ENCODE measurements at regions not wholly inside any gene's neighbourhood (a gene's known extent, or its start where the extent isn't known, plus 50 kb on each side); places are given as distances from the start of the nearest gene placed in this dataset.

DNA sequence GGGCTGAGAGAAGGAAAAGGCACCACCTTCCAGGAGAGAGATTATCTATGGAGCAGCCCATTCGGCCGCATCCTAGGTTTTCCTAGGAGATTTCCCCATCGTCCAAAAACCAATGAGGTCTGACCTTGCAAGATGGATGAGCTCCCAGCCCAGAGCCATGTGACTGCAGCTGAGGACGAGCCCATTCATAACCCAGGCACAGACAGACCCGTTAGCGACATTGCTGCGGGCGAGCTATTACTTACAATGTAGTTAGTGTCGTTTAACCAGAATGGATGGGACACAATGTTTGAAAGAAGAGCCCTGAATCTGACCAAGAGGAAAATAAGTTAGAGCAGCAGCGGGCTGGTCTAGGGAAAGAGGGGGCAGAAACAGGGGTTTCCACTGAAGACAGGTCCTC, 395.9 kb upstream of the CADM1 start:
- TF ChIP-seq, protein P1, sequence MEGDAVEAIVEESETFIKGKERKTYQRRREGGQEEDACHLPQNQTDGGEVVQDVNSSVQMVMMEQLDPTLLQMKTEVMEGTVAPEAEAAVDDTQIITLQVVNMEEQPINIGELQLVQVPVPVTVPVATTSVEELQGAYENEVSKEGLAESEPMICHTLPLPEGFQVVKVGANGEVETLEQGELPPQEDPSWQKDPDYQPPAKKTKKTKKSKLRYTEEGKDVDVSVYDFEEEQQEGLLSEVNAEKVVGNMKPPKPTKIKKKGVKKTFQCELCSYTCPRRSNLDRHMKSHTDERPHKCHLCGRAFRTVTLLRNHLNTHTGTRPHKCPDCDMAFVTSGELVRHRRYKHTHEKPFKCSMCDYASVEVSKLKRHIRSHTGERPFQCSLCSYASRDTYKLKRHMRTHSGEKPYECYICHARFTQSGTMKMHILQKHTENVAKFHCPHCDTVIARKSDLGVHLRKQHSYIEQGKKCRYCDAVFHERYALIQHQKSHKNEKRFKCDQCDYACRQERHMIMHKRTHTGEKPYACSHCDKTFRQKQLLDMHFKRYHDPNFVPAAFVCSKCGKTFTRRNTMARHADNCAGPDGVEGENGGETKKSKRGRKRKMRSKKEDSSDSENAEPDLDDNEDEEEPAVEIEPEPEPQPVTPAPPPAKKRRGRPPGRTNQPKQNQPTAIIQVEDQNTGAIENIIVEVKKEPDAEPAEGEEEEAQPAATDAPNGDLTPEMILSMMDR (IDR thresholded peaks at IDR 0.05; ENCODE audit: unreplicated experiment) = no peak
- no peak overlapping the region for H3K4me3 Mint-ChIP-seq (ENCODE audit: unreplicated experiment)
- DNase-seq (ENCODE audit: low spot score) = no peak
- no peak overlapping the region for H3K27ac Mint-ChIP-seq (ENCODE audit: unreplicated experiment)
- peaks cover 8% of the 10 kb centered on the region for H3K27me3 Mint-ChIP-seq (ENCODE audit: unreplicated experiment)
- no peaks in the 10 kb centered on the region for H3K9me3 Mint-ChIP-seq (ENCODE audit: unreplicated experiment)
- peaks cover 25% of the 10 kb centered on the region for H3K4me1 Mint-ChIP-seq (ENCODE audit: unreplicated experiment)
- H3K36me3 Mint-ChIP-seq (ENCODE audit: low read depth, unreplicated experiment) = no peaks in the 10 kb centered on the region

DNA sequence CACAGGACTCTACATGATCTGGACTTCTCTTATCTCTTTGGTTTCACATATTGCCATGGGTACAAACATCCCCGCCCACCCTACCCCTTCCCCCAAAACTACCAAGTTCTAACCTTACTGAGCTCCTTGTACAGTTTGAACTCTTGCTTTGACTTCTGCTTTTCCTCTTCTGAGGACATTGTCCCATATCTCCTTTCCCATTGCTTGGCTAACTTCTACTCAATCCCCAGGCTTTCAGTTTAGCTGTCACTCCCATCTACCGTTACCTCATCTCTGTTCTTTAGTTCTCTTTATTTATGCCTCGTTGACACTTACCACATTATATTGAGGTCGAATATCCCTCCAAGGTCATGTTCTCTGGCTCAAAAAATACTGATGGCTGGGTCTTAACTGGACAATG, 393.5 kb upstream of the CADM1 start:
- H3K4me1 Mint-ChIP-seq (ENCODE audit: unreplicated experiment) = peaks cover 26% of the 10 kb centered on the region
- no peaks in the 10 kb centered on the region for H3K9me3 Mint-ChIP-seq (ENCODE audit: unreplicated experiment)
- peaks cover 5% of the 10 kb centered on the region for H3K27me3 Mint-ChIP-seq (ENCODE audit: unreplicated experiment)
- TF ChIP-seq, protein P1 (IDR thresholded peaks at IDR 0.05; ENCODE audit: unreplicated experiment) = no peak
- no peak for DNase-seq (ENCODE audit: low spot score)
- no peaks in the 10 kb centered on the region for H3K36me3 Mint-ChIP-seq (ENCODE audit: low read depth, unreplicated experiment)
- no peak overlapping the region for H3K4me3 Mint-ChIP-seq (ENCODE audit: unreplicated experiment)
- H3K27ac Mint-ChIP-seq (ENCODE audit: unreplicated experiment) = no peak overlapping the region

- TF ChIP-seq, protein P1 (IDR thresholded peaks at IDR 0.05; ENCODE audit: unreplicated experiment) = no peak
- Mint-ChIP-seq H3K27ac (ENCODE audit: unreplicated experiment) (no peak overlapping the region), H3K9me3 (ENCODE audit: unreplicated experiment) (no peaks in the 10 kb centered on the region), H3K4me3 (ENCODE audit: unreplicated experiment) (no peak overlapping the region), H3K36me3 (ENCODE audit: low read depth, unreplicated experiment) (no peaks in the 10 kb centered on the region), H3K4me1 (ENCODE audit: unreplicated experiment) (peaks cover 25% of the 10 kb centered on the region), H3K27me3 (ENCODE audit: unreplicated experiment) (peaks cover 5% of the 10 kb centered on the region)
- DNase-seq (ENCODE audit: low spot score) = no peak
Observed at GRCh38 chr11:115896084-115896483, 391.9 kb upstream of the CADM1 start.

- TF ChIP-seq, protein P1 (IDR thresholded peaks at IDR 0.05; ENCODE audit: unreplicated experiment) = no peak
- Mint-ChIP-seq H3K27ac (ENCODE audit: unreplicated experiment) (no peak overlapping the region), H3K4me1 (ENCODE audit: unreplicated experiment) (peaks cover 21% of the 10 kb centered on the region), H3K4me3 (ENCODE audit: unreplicated experiment) (no peak overlapping the region), H3K36me3 (ENCODE audit: low read depth, unreplicated experiment) (no peaks in the 10 kb centered on the region), H3K27me3 (ENCODE audit: unreplicated experiment) (peaks cover 5% of the 10 kb centered on the region), H3K9me3 (ENCODE audit: unreplicated experiment) (no peaks in the 10 kb centered on the region)
- DNase-seq (ENCODE audit: low spot score) = no peak
Observed at GRCh38 chr11:115895594-115895993, 391.4 kb upstream of the CADM1 start.

- Mint-ChIP-seq H3K27me3 (ENCODE audit: unreplicated experiment) (peaks cover 4% of the 10 kb centered on the region), H3K36me3 (ENCODE audit: low read depth, unreplicated experiment) (no peaks in the 10 kb centered on the region), H3K9me3 (ENCODE audit: unreplicated experiment) (no peaks in the 10 kb centered on the region), H3K4me3 (ENCODE audit: unreplicated experiment) (no peak overlapping the region), H3K4me1 (ENCODE audit: unreplicated experiment) (peaks cover 12% of the 10 kb centered on the region), H3K27ac (ENCODE audit: unreplicated experiment) (no peak overlapping the region)
- DNase-seq (ENCODE audit: low spot score) = no peak
- TF ChIP-seq, protein P1 (IDR thresholded peaks at IDR 0.05; ENCODE audit: unreplicated experiment) = no peak
Observed at GRCh38 chr11:115894176-115894575, 390.0 kb upstream of the CADM1 start.

All from endothelial cell (in vitro differentiated cells).